ENCODE measurements at regions not wholly inside any gene's neighbourhood (a gene's known extent, or its start where the extent isn't known, plus 50 kb on each side); places are given as distances from the start of the nearest gene placed in this dataset.

DNA sequence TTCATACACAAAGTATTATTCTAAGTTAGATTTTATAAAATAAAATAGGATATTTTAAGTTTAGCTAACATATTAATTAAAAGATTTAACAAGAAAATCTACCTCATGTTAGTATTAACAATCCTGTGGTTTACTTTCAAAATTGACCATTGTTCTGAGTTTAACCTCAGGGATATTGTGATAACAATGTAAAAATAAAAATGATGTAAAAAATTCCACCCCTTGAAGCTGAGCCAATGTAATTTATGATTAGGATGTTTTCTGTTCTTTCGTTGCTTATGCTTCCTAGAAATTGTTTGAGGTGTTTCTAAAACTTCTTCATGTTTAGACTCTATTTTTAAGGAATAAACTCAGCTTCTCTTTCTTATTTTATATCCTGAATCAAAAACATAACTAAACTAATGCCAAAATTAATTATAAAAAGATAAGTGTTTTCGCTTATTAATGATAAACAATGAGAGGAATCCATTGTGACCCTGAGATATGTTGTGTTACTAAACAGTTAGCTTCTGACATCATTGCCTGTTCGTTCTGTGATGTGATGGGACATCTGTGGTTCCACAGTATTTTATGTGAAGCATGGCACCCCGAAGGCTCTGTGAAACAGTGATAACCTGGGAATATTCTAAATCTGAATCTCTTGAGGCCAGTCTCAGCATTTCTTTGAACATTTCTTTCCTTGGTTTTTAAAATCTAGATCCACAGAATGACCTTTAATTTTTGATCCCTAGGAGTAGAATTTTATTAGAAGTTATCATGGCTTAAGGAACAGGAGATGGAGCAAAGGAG, 340.8 kb downstream of the ARL4A start:
- H2AFZ ChIP-seq (ENCODE audit: low read depth), result no peak overlapping the region
- TF ChIP-seq, protein P1, sequence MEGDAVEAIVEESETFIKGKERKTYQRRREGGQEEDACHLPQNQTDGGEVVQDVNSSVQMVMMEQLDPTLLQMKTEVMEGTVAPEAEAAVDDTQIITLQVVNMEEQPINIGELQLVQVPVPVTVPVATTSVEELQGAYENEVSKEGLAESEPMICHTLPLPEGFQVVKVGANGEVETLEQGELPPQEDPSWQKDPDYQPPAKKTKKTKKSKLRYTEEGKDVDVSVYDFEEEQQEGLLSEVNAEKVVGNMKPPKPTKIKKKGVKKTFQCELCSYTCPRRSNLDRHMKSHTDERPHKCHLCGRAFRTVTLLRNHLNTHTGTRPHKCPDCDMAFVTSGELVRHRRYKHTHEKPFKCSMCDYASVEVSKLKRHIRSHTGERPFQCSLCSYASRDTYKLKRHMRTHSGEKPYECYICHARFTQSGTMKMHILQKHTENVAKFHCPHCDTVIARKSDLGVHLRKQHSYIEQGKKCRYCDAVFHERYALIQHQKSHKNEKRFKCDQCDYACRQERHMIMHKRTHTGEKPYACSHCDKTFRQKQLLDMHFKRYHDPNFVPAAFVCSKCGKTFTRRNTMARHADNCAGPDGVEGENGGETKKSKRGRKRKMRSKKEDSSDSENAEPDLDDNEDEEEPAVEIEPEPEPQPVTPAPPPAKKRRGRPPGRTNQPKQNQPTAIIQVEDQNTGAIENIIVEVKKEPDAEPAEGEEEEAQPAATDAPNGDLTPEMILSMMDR (conservative IDR thresholded peaks at IDR 0.05; ENCODE audit: low read depth, low read length), result no peak

DNA sequence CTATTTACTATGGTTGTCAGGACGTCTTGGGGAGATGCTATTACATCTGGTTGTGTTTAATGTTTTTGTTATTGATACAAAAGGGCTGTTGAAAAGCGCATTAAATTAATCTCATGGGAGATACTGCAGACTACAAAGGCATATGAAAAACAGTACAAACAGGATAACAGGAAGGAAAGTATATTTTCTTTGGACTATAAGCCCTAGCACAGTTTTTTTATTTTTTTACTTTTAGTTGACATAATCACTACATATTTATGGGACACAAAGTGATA, 341.3 kb downstream of the ARL4A start:
- Histone ChIP-seq H4K20me1 (ENCODE audit: insufficient read depth) (no peaks in the 10 kb centered on the region), H3K4me1 (ENCODE audit: low read depth, poor library complexity, severe bottlenecking) (no peaks in the 10 kb centered on the region), H2AFZ (ENCODE audit: low read depth) (no peak overlapping the region), H3K79me2 (ENCODE audit: insufficient read depth, low read depth) (no peaks in the 10 kb centered on the region), H3K4me3 (IDR thresholded peaks at IDR 0.05; ENCODE audit: insufficient read depth, low read depth, low read length) (no peak overlapping the region), H3K4me2 (no peak overlapping the region), H3K36me3 (ENCODE audit: insufficient read depth) (no peaks in the 10 kb centered on the region; the same call in 1 of the 2 replicates), H3K9ac (no peak overlapping the region), H3K27ac (no peak overlapping the region), H3K27me3 (ENCODE audit: insufficient read depth, low read depth) (no peaks in the 10 kb centered on the region)
- TF ChIP-seq, protein P1 (conservative IDR thresholded peaks at IDR 0.05; ENCODE audit: low read depth, low read length), result no peak

More for the DNA sequence above, 340.8 kb downstream of the ARL4A start:
- H3K79me2 ChIP-seq (ENCODE audit: insufficient read depth, low read depth), result no peaks in the 10 kb centered on the region
- no peak overlapping the region for H3K27ac ChIP-seq
- H3K9ac ChIP-seq, result no peak overlapping the region
- H4K20me1 ChIP-seq (ENCODE audit: insufficient read depth), result no peaks in the 10 kb centered on the region
- no peaks in the 10 kb centered on the region; the same call in 1 of the 2 replicates for H3K36me3 ChIP-seq (ENCODE audit: insufficient read depth)
- no peaks in the 10 kb centered on the region for H3K4me1 ChIP-seq (ENCODE audit: low read depth, poor library complexity, severe bottlenecking)
- no peak overlapping the region for H3K4me3 ChIP-seq (IDR thresholded peaks at IDR 0.05; ENCODE audit: insufficient read depth, low read depth, low read length)
- H3K4me2 ChIP-seq, result no peak overlapping the region
- H3K27me3 ChIP-seq (ENCODE audit: insufficient read depth, low read depth), result no peaks in the 10 kb centered on the region

DNA sequence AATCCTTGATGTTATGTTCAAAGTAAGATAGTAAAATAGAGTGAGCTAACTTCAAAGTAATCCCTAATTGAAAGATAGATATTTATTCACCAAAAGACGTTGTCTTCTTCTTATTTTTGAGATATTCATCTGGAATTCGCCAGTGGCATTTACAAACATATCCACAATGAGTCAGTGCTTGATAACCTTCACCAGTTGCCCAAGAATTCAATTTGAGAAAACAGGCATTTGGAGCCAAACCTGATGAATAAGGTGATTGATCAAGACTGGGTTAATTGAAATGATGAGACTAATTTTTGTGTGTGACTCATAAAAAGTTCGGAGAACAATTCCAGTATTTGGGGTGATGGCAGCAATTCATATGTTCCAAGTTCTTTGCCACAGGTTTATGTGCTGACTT, 344.0 kb downstream of the ARL4A start:
- H3K27ac ChIP-seq, result no peak overlapping the region
- H3K36me3 ChIP-seq (ENCODE audit: insufficient read depth), result no peaks in the 10 kb centered on the region; the same call in 1 of the 2 replicates
- TF ChIP-seq, protein P1 (conservative IDR thresholded peaks at IDR 0.05; ENCODE audit: low read depth, low read length), result no peak
- no peak overlapping the region for H3K9ac ChIP-seq
- H2AFZ ChIP-seq (ENCODE audit: low read depth), result no peak overlapping the region
- no peaks in the 10 kb centered on the region for H3K4me1 ChIP-seq (ENCODE audit: low read depth, poor library complexity, severe bottlenecking)
- H3K79me2 ChIP-seq (ENCODE audit: insufficient read depth, low read depth), result no peaks in the 10 kb centered on the region
- H3K4me3 ChIP-seq (IDR thresholded peaks at IDR 0.05; ENCODE audit: insufficient read depth, low read depth, low read length), result no peak overlapping the region
- no peaks in the 10 kb centered on the region for H3K27me3 ChIP-seq (ENCODE audit: insufficient read depth, low read depth)
- H4K20me1 ChIP-seq (ENCODE audit: insufficient read depth), result no peaks in the 10 kb centered on the region
- no peak overlapping the region for H3K4me2 ChIP-seq

DNA sequence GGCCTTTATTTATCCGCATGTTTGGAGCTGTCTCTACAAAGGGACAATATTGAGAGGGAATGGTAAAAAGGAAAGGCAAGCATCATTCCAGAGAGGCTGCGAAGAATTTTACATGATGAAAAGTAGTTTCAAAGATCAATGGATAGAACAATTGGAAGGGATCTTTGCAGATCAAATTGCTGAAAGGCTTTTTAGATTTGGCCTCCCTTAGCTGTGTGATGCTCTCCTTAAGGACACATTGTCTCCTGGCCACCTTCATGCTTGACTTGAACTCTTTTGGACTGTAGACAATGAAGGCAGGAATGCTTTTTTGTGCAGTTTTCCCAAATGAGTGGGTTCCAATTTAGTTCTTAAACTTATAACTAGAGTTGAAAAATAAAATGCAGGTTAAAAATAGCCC, 344.7 kb downstream of the ARL4A start:
- Histone ChIP-seq H3K4me2 (no peak overlapping the region), H2AFZ (ENCODE audit: low read depth) (no peak overlapping the region), H3K27ac (no peak overlapping the region), H3K36me3 (ENCODE audit: insufficient read depth) (no peaks in the 10 kb centered on the region), H4K20me1 (ENCODE audit: insufficient read depth) (no peaks in the 10 kb centered on the region), H3K9ac (no peak overlapping the region), H3K27me3 (ENCODE audit: insufficient read depth, low read depth) (no peaks in the 10 kb centered on the region), H3K79me2 (ENCODE audit: insufficient read depth, low read depth) (no peaks in the 10 kb centered on the region), H3K4me3 (IDR thresholded peaks at IDR 0.05; ENCODE audit: insufficient read depth, low read depth, low read length) (no peak overlapping the region), H3K4me1 (ENCODE audit: low read depth, poor library complexity, severe bottlenecking) (no peaks in the 10 kb centered on the region)
- TF ChIP-seq, protein P1 (conservative IDR thresholded peaks at IDR 0.05; ENCODE audit: low read depth, low read length), result no peak

Measured in KMS-11 (cell line).